Thyroid gland (tissue), 4 donors: ENCODE measurements at regions not wholly inside any gene's neighbourhood (a gene's known extent, or its start where the extent isn't known, plus 50 kb on each side); places are given as distances from the start of the nearest gene placed in this dataset.

Experiments
- DNase-seq, 2 donors: peaks; one replicate each; pipeline ENCODE4 v3.0.0-alpha.2; 2019
- H3K27ac ChIP-seq, 3 donors: fragments of 200-600 bp; sonication (generic); 1 replicate in 2 of 3; 2 replicates in 1 of 3; pipeline ENCODE4 v1.5.1; 2016 to 2019; ENCODE audit warnings: mild to moderate bottlenecking in 1 of 3, moderate library complexity in 1 of 3
- H3K27me3 ChIP-seq: fragments of 200-600 bp; sonication (generic); one replicate; pipeline ENCODE4 v1.5.1; 2019
- H3K36me3 ChIP-seq, 2 donors: fragments of 200-600 bp; sonication (generic); one replicate each; pipeline ENCODE4 v1.5.1; 2016 to 2019
- H3K4me1 ChIP-seq, 2 donors: fragments of 200-600 bp; sonication (generic); one replicate each; pipeline ENCODE4 v1.5.1; 2017 to 2019
- H3K4me3 ChIP-seq, 3 donors: fragments of 200-600 bp; sonication (generic); replicated peaks in 1 of 3; 1 replicate in 2 of 3; 2 replicates in 1 of 3; pipeline ENCODE4 v1.5.1; 2016; ENCODE audit warnings: mild to moderate bottlenecking in 1 of 3
- H3K9me3 ChIP-seq: fragments of 200-600 bp; sonication (generic); one replicate; pipeline ENCODE4 v1.5.1; 2017
- POLR2A ChIP-seq, 2 donors: fragments of 450-650 bp; IDR thresholded peaks; one replicate each; pipeline ENCODE4 v1.6.1; 2017; ENCODE audit warnings: antibody characterized with exemption in 2 of 2, mild to moderate bottlenecking in 2 of 2, moderate library complexity in 1 of 2
- WGBS, 2 donors: methylation state at CpG; one replicate each; pipeline ENCODE4 v1.1.5; 2017; 5-methylcytosine and 5-hydroxymethylcytosine counted together
- intact Hi-C: fragments of 100-400 bp; cut with DNase I; formaldehyde crosslinking; loops from one replicate; pipeline ENCODE4 v1.15.1; 2023
- TF ChIP-seq, protein P1 (sequence below), 6 experiments: fragments of 200-600 bp in 3 of 6; fragments of 450-650 bp in 3 of 6; sonication (generic) in 3 of 6; IDR thresholded peaks; one replicate each; pipeline ENCODE4 v1.5.1; 2016 to 2019; ENCODE audit warnings: antibody characterized with exemption in 6 of 6, mild to moderate bottlenecking in 2 of 6, inconsistent platforms in 1 of 6, moderate library complexity in 1 of 6

DNA sequence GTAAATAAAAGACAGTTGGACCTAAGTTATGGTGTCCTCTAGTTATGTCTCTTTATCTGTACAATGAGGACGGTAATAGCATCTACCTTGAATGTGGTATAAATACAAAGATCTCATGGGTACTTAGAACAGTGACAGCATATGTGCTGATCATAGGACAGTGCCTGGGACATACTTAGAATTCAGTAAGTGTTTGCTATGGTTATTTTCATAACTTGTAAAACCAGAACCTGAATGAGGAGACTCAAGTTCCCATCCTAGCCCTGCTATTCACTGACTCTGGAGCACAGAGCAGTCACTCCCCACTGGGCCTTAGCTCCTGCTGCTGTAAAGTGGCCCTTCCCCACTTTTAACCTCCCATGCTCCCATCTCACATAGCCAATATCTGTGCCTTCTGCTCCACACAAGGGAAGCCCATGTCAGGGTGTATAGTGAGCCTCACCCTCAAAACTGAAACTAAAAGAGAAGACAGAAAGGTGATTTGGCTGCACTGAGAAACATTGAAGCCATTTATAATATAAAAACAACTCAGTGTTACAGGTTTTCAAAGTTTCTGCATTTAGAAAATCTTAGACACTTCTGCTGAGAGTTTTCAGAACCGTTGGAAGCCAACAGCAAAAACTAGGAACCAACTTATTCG is 225.4 kb upstream of the UBE2E2 start:
- Histone ChIP-seq H3K27me3 (no peaks in the 10 kb centered on the region), H3K4me1 (peaks cover 0 to 11% of the 10 kb centered on the region in 2 donors), H3K36me3 (no peaks in the 10 kb centered on the region), H3K27ac (no peak overlapping the region), H3K4me3 (no peak overlapping the region), H3K9me3 (no peaks in the 10 kb centered on the region)
- TF ChIP-seq, protein P1, sequence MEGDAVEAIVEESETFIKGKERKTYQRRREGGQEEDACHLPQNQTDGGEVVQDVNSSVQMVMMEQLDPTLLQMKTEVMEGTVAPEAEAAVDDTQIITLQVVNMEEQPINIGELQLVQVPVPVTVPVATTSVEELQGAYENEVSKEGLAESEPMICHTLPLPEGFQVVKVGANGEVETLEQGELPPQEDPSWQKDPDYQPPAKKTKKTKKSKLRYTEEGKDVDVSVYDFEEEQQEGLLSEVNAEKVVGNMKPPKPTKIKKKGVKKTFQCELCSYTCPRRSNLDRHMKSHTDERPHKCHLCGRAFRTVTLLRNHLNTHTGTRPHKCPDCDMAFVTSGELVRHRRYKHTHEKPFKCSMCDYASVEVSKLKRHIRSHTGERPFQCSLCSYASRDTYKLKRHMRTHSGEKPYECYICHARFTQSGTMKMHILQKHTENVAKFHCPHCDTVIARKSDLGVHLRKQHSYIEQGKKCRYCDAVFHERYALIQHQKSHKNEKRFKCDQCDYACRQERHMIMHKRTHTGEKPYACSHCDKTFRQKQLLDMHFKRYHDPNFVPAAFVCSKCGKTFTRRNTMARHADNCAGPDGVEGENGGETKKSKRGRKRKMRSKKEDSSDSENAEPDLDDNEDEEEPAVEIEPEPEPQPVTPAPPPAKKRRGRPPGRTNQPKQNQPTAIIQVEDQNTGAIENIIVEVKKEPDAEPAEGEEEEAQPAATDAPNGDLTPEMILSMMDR (IDR thresholded peaks at IDR 0.05) = no peak
- TF ChIP-seq POLR2A (IDR thresholded peaks at IDR 0.05) = no peak
- DNase-seq = no peak
- 74 to 75% methylated on average over 3 of the region's 3 CpGs for WGBS, 2 donors
- intact Hi-C loops = no loop called here

DNA sequence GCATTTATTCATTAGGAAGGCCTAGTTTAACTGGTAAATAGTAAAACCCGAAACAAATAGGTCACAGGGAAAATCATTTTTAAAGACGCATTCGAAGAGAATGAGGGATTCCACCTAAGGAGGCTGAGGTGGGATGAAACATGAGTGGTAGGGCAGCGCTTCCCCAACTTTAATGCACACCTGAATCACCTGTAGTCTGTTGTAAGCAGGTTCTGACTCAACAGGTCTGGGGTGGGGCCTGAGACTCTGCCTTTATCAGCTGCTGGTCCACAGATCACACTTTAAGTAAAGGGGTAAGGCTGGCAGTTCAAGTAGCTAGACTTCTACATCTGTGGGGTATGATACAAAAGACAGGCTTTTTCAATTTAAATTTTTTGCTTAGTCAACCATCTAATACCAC is 223.5 kb upstream of the UBE2E2 start:
- intact Hi-C loops = no loop called here
- no peak for DNase-seq
- TF ChIP-seq, protein P1 (IDR thresholded peaks at IDR 0.05) = no peak
- no peak for TF ChIP-seq POLR2A (IDR thresholded peaks at IDR 0.05)
- Histone ChIP-seq H3K9me3 (no peaks in the 10 kb centered on the region), H3K27ac (no peak overlapping the region), H3K4me3 (no peak overlapping the region), H3K4me1 (peaks cover 0 to 11% of the 10 kb centered on the region in 2 donors), H3K36me3 (no peaks in the 10 kb centered on the region), H3K27me3 (no peaks in the 10 kb centered on the region)
- 94 to 96% methylated on average over 4 of the region's 4 CpGs for WGBS, 2 donors

DNA sequence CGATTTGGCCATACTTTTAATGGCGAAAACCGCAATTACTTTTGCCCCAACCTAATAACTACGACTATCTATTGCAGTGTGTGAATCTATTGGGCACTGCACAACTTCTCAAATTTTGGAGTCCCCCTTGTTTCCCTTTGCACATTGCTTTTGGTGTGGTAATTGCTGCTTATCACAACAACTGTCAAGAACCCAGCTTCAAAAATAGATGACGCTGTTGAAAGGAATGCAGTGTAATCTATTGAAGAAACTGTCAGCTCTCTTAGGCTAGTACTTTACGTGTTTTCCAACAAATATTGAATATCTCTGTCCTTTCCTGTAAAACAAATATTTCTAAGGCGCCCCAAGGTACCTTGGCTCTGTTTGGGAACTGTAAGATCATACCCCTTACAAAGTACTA is 222.8 kb upstream of the UBE2E2 start:
- no peak overlapping the region for H3K4me3 ChIP-seq
- H3K4me1 ChIP-seq = peaks cover 0 to 11% of the 10 kb centered on the region in 2 donors
- no peaks in the 10 kb centered on the region for H3K27me3 ChIP-seq
- no peaks in the 10 kb centered on the region for H3K36me3 ChIP-seq
- no peaks in the 10 kb centered on the region for H3K9me3 ChIP-seq
- H3K27ac ChIP-seq = no peak overlapping the region
- WGBS, 2 donors = 71 to 81% methylated on average over 7 of the region's 7 CpGs
- DNase-seq = no peak
- intact Hi-C loops = no loop called here
- TF ChIP-seq, protein P1 (IDR thresholded peaks at IDR 0.05) = no peak
- no peak for TF ChIP-seq POLR2A (IDR thresholded peaks at IDR 0.05)

DNA sequence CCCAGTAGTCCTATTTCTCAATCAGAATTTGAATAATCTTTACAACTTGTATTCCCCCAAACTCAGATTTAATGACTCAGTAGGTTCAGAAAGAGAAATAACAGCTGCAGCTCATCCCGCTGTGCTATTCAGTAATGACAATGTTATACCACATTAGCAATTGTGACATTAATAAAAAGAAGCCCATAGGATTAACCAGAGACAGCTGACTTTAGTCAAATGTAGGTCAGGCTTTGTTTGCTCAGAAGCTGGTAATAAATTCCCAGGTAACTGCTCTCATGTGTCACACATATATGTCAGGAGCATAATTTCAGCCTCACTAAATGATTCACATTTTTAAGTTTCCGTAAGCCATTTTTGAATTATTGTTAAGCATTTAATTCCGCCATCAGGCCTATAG is 222.0 kb upstream of the UBE2E2 start:
- H3K4me1 ChIP-seq = peaks cover 0 to 11% of the 10 kb centered on the region in 2 donors
- TF ChIP-seq POLR2A (IDR thresholded peaks at IDR 0.05) = no peak
- TF ChIP-seq, protein P1 (IDR thresholded peaks at IDR 0.05) = no peak
- WGBS, 2 donors = 99 to 100% methylated on average over 3 of the region's 3 CpGs
- no peaks in the 10 kb centered on the region for H3K36me3 ChIP-seq
- no peak overlapping the region for H3K4me3 ChIP-seq
- DNase-seq = no peak
- H3K9me3 ChIP-seq = no peaks in the 10 kb centered on the region
- no peak overlapping the region for H3K27ac ChIP-seq
- no peaks in the 10 kb centered on the region for H3K27me3 ChIP-seq
- intact Hi-C loops = no loop called here

DNA sequence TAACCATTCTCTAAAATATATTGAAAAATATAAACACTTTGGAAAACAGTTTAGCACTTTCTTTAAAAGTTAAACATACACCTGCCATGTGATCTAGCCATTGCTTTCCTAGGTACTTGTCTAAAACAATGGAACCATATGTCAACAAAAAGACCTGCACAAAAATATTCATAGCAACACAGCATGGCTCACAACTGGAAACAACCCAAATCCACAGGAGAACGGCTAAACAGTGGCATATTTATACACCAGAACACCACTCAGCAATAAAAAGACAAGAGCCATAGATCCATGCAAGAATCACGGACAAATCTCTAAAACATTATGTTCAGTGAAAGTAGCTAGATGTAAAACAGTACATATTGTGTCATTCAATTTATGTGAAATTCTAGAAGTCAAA is 221.3 kb upstream of the UBE2E2 start:
- intact Hi-C loops = no loop called here
- TF ChIP-seq POLR2A (IDR thresholded peaks at IDR 0.05) = no peak
- TF ChIP-seq, protein P1 (IDR thresholded peaks at IDR 0.05) = no peak
- Histone ChIP-seq H3K4me3 (no peak overlapping the region), H3K4me1 (peaks cover 0 to 11% of the 10 kb centered on the region in 2 donors), H3K27ac (no peak overlapping the region), H3K9me3 (no peaks in the 10 kb centered on the region), H3K27me3 (no peaks in the 10 kb centered on the region), H3K36me3 (no peaks in the 10 kb centered on the region)
- no peak for DNase-seq
- WGBS, 2 donors = 47 to 76% methylated on average over 2 of the region's 2 CpGs
